ENCODE measurements at regions not wholly inside any gene's neighbourhood (a gene's known extent, or its start where the extent isn't known, plus 50 kb on each side); places are given as distances from the start of the nearest gene placed in this dataset.
"Not testable (repeated sequence)": the region's sequence is repeated elsewhere in the genome, so short reads cannot be mapped to it uniquely, and the experiment has no call there.

- not testable (repeated sequence) for H3K4me3 Mint-ChIP-seq (ENCODE audit: unreplicated experiment); H3K27me3 Mint-ChIP-seq (ENCODE audit: unreplicated experiment); H3K36me3 Mint-ChIP-seq (ENCODE audit: unreplicated experiment); H3K4me1 Mint-ChIP-seq (ENCODE audit: low read depth, unreplicated experiment); H3K27ac Mint-ChIP-seq (ENCODE audit: unreplicated experiment); DNase-seq; H3K9me3 Mint-ChIP-seq (ENCODE audit: unreplicated experiment)
Measured at GRCh38 chr2:111280709-111281286, 160.1 kb downstream of the BCL2L11 start.

GRCh38 chr2:111282162-111282561, 161.4 kb downstream of the BCL2L11 start:
- not testable (repeated sequence) for H3K4me3 Mint-ChIP-seq (ENCODE audit: unreplicated experiment); H3K9me3 Mint-ChIP-seq (ENCODE audit: unreplicated experiment); H3K4me1 Mint-ChIP-seq (ENCODE audit: low read depth, unreplicated experiment); H3K27me3 Mint-ChIP-seq (ENCODE audit: unreplicated experiment); H3K27ac Mint-ChIP-seq (ENCODE audit: unreplicated experiment); DNase-seq; H3K36me3 Mint-ChIP-seq (ENCODE audit: unreplicated experiment)

GRCh38 chr2:111287646-111288568, 167.2 kb downstream of the BCL2L11 start:
- not testable (repeated sequence) for H3K36me3 Mint-ChIP-seq (ENCODE audit: unreplicated experiment); H3K27me3 Mint-ChIP-seq (ENCODE audit: unreplicated experiment); H3K4me1 Mint-ChIP-seq (ENCODE audit: low read depth, unreplicated experiment); DNase-seq; H3K4me3 Mint-ChIP-seq (ENCODE audit: unreplicated experiment); H3K9me3 Mint-ChIP-seq (ENCODE audit: unreplicated experiment); H3K27ac Mint-ChIP-seq (ENCODE audit: unreplicated experiment)

- DNase-seq; H3K27me3 Mint-ChIP-seq (ENCODE audit: unreplicated experiment); H3K9me3 Mint-ChIP-seq (ENCODE audit: unreplicated experiment); H3K27ac Mint-ChIP-seq (ENCODE audit: unreplicated experiment); H3K4me3 Mint-ChIP-seq (ENCODE audit: unreplicated experiment); H3K4me1 Mint-ChIP-seq (ENCODE audit: low read depth, unreplicated experiment); H3K36me3 Mint-ChIP-seq (ENCODE audit: unreplicated experiment): not testable (repeated sequence)
Measured at GRCh38 chr2:111290370-111290769, 169.7 kb downstream of the BCL2L11 start.

GRCh38 chr2:111291566-111291965, 170.9 kb downstream of the BCL2L11 start:
- DNase-seq; H3K4me3 Mint-ChIP-seq (ENCODE audit: unreplicated experiment); H3K9me3 Mint-ChIP-seq (ENCODE audit: unreplicated experiment); H3K27me3 Mint-ChIP-seq (ENCODE audit: unreplicated experiment); H3K27ac Mint-ChIP-seq (ENCODE audit: unreplicated experiment); H3K36me3 Mint-ChIP-seq (ENCODE audit: unreplicated experiment); H3K4me1 Mint-ChIP-seq (ENCODE audit: low read depth, unreplicated experiment): not testable (repeated sequence)

GRCh38 chr2:111292232-111292968, 171.7 kb downstream of the BCL2L11 start:
- DNase-seq; H3K4me1 Mint-ChIP-seq (ENCODE audit: low read depth, unreplicated experiment); H3K4me3 Mint-ChIP-seq (ENCODE audit: unreplicated experiment); H3K36me3 Mint-ChIP-seq (ENCODE audit: unreplicated experiment); H3K9me3 Mint-ChIP-seq (ENCODE audit: unreplicated experiment); H3K27me3 Mint-ChIP-seq (ENCODE audit: unreplicated experiment); H3K27ac Mint-ChIP-seq (ENCODE audit: unreplicated experiment): not testable (repeated sequence)

GRCh38 chr2:111294699-111295098, 174.0 kb downstream of the BCL2L11 start:
- not testable (repeated sequence) for H3K9me3 Mint-ChIP-seq (ENCODE audit: unreplicated experiment); H3K4me1 Mint-ChIP-seq (ENCODE audit: low read depth, unreplicated experiment); H3K36me3 Mint-ChIP-seq (ENCODE audit: unreplicated experiment); H3K27me3 Mint-ChIP-seq (ENCODE audit: unreplicated experiment); H3K4me3 Mint-ChIP-seq (ENCODE audit: unreplicated experiment); DNase-seq; H3K27ac Mint-ChIP-seq (ENCODE audit: unreplicated experiment)

GRCh38 chr2:111296122-111296804, 175.5 kb downstream of the BCL2L11 start:
- not testable (repeated sequence) for H3K4me3 Mint-ChIP-seq (ENCODE audit: unreplicated experiment); H3K4me1 Mint-ChIP-seq (ENCODE audit: low read depth, unreplicated experiment); H3K27me3 Mint-ChIP-seq (ENCODE audit: unreplicated experiment); DNase-seq; H3K27ac Mint-ChIP-seq (ENCODE audit: unreplicated experiment); H3K36me3 Mint-ChIP-seq (ENCODE audit: unreplicated experiment); H3K9me3 Mint-ChIP-seq (ENCODE audit: unreplicated experiment)

- DNase-seq; H3K27ac Mint-ChIP-seq (ENCODE audit: unreplicated experiment); H3K4me1 Mint-ChIP-seq (ENCODE audit: low read depth, unreplicated experiment); H3K36me3 Mint-ChIP-seq (ENCODE audit: unreplicated experiment); H3K27me3 Mint-ChIP-seq (ENCODE audit: unreplicated experiment); H3K4me3 Mint-ChIP-seq (ENCODE audit: unreplicated experiment); H3K9me3 Mint-ChIP-seq (ENCODE audit: unreplicated experiment): not testable (repeated sequence)
Measured at GRCh38 chr2:111297128-111297527, 176.4 kb downstream of the BCL2L11 start.

- not testable (repeated sequence) for H3K9me3 Mint-ChIP-seq (ENCODE audit: unreplicated experiment); H3K4me1 Mint-ChIP-seq (ENCODE audit: low read depth, unreplicated experiment); H3K4me3 Mint-ChIP-seq (ENCODE audit: unreplicated experiment); H3K36me3 Mint-ChIP-seq (ENCODE audit: unreplicated experiment); DNase-seq; H3K27ac Mint-ChIP-seq (ENCODE audit: unreplicated experiment); H3K27me3 Mint-ChIP-seq (ENCODE audit: unreplicated experiment)
Measured at GRCh38 chr2:111298927-111299326, 178.2 kb downstream of the BCL2L11 start.

- not testable (repeated sequence) for DNase-seq; H3K4me1 Mint-ChIP-seq (ENCODE audit: low read depth, unreplicated experiment); H3K27me3 Mint-ChIP-seq (ENCODE audit: unreplicated experiment); H3K4me3 Mint-ChIP-seq (ENCODE audit: unreplicated experiment); H3K9me3 Mint-ChIP-seq (ENCODE audit: unreplicated experiment); H3K36me3 Mint-ChIP-seq (ENCODE audit: unreplicated experiment); H3K27ac Mint-ChIP-seq (ENCODE audit: unreplicated experiment)
Measured at GRCh38 chr2:111299635-111300034, 178.9 kb downstream of the BCL2L11 start.

- H3K4me3 Mint-ChIP-seq (ENCODE audit: unreplicated experiment); H3K4me1 Mint-ChIP-seq (ENCODE audit: low read depth, unreplicated experiment); H3K27me3 Mint-ChIP-seq (ENCODE audit: unreplicated experiment); H3K36me3 Mint-ChIP-seq (ENCODE audit: unreplicated experiment); DNase-seq; H3K27ac Mint-ChIP-seq (ENCODE audit: unreplicated experiment); H3K9me3 Mint-ChIP-seq (ENCODE audit: unreplicated experiment): not testable (repeated sequence)
Measured at GRCh38 chr2:111301677-111302076, 181.0 kb downstream of the BCL2L11 start.

All from glutamatergic neuron (in vitro differentiated cells).